AG09319 (cell line): ENCODE measurements at regions not wholly inside any gene's neighbourhood (a gene's known extent, or its start where the extent isn't known, plus 50 kb on each side); places are given as distances from the start of the nearest gene placed in this dataset.

Source experiments
- DNase-seq: peaks from one replicate; pipeline ENCODE4 v3.0.0-alpha.2; 2010; ENCODE audit warnings: low read depth; ENCODE audit errors: extremely low read depth
- TF ChIP-seq, protein P1 (sequence below): IDR thresholded peaks from 2 replicates; pipeline ENCODE4 v1.5.1; 2011; ENCODE audit warnings: low read depth, mild to moderate bottlenecking, inconsistent platforms, low read length, moderate library complexity

DNA sequence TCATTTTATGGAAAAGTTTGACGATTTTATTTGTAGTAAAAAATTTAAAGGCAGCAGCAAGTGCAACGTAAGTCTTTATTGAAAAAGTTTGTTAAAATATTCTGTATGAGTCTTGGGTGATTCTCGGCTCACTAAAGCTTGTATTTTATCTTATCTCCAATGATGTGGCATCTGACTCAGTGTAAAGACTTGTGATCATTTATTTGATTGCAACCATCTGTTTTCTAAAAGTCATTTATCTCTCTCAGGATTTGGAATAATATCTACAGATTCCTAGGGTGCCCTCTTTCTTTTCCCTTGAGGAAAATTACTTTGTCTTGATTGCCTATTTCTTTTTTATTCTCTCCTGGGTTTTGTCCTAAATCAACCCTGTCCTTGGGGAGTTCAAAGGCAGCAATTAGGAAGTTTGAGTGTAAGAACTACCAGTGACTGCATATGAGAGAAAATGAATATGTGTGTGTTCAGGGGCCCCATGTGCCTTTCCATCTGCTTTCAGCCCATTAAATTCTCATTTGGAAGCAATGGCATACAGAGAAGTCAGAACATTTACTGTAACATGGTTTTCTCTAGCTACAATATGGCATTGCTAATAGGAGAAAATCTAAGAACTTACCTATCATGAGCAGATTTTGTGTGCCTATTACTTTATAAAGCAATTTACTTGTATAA lies 575.0 kb upstream of the CHRM3 start:
- TF ChIP-seq, protein P1, sequence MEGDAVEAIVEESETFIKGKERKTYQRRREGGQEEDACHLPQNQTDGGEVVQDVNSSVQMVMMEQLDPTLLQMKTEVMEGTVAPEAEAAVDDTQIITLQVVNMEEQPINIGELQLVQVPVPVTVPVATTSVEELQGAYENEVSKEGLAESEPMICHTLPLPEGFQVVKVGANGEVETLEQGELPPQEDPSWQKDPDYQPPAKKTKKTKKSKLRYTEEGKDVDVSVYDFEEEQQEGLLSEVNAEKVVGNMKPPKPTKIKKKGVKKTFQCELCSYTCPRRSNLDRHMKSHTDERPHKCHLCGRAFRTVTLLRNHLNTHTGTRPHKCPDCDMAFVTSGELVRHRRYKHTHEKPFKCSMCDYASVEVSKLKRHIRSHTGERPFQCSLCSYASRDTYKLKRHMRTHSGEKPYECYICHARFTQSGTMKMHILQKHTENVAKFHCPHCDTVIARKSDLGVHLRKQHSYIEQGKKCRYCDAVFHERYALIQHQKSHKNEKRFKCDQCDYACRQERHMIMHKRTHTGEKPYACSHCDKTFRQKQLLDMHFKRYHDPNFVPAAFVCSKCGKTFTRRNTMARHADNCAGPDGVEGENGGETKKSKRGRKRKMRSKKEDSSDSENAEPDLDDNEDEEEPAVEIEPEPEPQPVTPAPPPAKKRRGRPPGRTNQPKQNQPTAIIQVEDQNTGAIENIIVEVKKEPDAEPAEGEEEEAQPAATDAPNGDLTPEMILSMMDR: no peak
- DNase-seq: no peak

DNA sequence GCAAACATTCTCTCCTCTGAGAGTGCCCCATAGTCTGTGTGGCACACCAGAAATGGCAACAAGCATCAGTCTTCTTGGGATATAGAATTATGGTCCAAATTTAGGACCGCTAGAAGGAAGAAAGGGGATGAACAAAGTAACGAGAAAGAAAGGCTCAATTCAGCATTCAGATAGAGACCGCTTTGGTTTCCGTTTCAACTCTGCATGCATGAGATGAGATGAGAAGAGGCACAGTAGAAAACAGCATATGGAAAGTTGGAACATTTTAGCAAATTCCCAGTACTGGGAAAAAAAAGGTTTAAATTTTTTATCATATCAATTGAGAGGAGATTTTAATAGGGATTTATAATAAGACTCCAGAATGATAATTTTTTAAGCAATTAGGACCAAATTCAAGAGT lies 595.5 kb upstream of the CHRM3 start:
- no peak for DNase-seq

DNA sequence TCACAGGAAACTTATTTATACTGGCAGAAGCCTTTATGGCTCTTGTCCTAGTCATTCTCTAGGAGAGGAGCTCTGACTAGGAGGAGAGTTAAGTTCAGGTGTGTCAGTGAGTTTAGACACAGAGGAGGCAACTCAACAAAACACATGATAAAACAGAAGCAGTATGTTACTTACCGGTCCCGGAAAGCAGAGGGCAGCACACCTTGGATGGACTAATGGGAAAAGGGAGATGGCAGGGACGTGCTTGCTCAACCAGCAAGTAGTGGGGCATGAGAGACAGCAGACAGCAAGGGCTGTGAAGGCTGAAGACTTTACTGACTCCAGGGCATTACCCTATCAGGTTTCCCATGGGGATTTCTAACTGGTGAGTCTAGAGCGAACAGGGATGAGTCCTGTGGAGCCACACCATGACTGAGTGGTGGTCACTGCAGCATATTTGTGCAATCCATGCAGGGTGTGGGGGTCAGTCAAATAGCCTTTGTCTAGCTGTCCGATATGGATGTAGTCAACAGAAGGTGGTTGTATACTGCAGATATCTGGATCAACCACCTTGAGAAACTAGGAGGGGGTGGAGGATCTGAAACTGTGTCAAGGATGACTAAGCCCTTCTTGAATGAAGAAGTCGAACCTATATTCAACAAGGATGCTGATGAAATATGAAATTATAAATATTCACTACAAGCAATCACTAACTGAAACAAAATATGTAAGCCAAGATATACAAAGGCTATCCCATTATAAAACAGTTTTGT lies 596.3 kb upstream of the CHRM3 start:
- TF ChIP-seq, protein P1: no peak
- DNase-seq: no peak

More for the DNA sequence above, 595.5 kb upstream of the CHRM3 start:
- TF ChIP-seq, protein P1: no peak

DNA sequence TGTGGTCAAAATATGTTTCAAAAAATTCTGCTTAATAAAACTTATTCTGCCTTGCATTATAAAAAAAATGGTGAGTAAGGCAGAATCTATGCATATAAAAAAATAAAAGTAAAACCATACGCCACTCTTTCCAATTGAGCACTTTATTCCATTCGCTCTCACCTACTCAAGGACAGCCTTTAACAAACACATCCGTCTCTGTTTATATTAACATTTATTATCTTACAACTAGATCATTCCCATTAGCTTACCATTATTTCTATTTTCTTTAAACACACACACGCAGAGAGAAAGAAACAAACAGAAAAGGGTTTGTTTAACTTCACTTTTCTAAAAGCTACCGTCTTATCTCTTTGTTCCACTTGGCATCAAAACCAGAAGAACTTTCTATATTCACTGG lies 598.9 kb upstream of the CHRM3 start:
- TF ChIP-seq, protein P1: no peak
- DNase-seq: no peak

DNA sequence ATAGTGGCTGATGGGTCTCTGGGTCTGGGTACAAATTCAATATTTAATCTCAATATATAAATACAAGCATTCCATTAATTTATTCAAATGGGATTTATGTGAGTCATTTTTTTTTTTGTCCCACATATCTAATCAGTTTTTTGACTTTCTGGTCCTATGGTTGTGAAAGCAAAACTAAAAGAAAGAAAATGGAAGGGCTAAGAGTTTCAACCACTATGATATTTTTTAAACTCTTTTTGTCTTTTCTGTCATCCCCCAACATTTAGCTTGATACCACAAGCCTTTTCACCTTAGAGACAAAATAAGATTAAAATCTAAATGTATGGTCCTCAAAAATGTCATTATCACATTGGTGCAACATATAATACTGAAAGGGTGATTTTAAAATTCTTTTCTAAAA lies 602.7 kb upstream of the CHRM3 start:
- DNase-seq: no peak
- TF ChIP-seq, protein P1: no peak

DNA sequence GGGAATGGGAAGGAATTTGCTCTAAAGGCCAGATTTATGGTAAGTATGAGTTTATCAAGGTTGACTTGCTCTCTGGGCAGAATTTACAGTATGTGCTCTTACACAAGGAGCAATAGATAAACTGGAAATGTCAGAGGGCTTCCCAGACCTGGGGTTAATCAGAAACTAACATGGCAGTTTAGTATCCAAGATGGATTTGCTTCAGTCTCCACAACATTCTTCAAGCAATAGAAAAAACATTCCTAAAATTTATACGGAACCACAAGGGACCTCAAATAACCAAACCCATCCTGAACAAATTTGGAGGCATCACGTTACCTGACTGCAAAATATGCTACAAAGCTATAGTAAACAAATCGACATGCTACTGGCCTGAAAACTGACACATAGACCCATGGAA lies 606.7 kb upstream of the CHRM3 start:
- TF ChIP-seq, protein P1: no peak
- DNase-seq: no peak

DNA sequence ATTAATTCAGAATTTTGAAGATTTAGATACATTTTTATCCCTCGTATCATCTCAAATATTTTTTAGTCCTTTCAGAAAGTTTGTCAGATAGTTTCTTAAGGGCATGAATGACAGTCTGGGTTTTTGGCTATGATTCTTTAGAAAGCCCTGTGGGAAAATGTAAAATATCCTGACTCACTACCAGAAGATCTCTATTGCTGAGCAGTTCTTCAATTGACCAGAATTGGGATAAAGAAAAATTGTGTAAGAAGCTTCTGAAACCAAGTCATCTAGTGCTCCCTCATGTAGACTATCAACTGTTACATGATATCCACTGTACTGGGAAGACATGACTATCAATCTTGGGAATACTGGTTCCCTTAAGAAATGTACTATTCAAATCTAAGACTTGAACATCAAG lies 608.3 kb upstream of the CHRM3 start:
- TF ChIP-seq, protein P1: no peak
- no peak for DNase-seq
